ENCODE measurements at regions not wholly inside any gene's neighbourhood (a gene's known extent, or its start where the extent isn't known, plus 50 kb on each side); places are given as distances from the start of the nearest gene placed in this dataset.

GRCh38 chr2:143928184-143928583, 591.7 kb downstream of the ZEB2 start:
- Histone ChIP-seq H2AK5ac (ENCODE audit: insufficient read length, low read length) (no peak overlapping the region), H3K23ac (ENCODE audit: insufficient read length, low read depth, low read length) (no peak overlapping the region), H4K8ac (replicated peaks; ENCODE audit: insufficient read length, low read depth, low read length) (no peak overlapping the region), H3K9me3 (ENCODE audit: control insufficient read depth, low read depth, low read length) (no peaks in the 10 kb centered on the region), H2BK15ac (ENCODE audit: low read depth, low read length) (no peak overlapping the region), H4K5ac (ENCODE audit: insufficient read length, low read depth, low read length) (no peak overlapping the region), H2BK20ac (ENCODE audit: low read depth, low read length, poor library complexity, severe bottlenecking) (no peak overlapping the region), H3K14ac (ENCODE audit: insufficient read depth, low read length) (no peak overlapping the region), H3T11ph (ENCODE audit: low read length) (no peak overlapping the region), H3K4me1 (ENCODE audit: insufficient read depth, low read length) (no peaks in the 10 kb centered on the region), H3K23me2 (ENCODE audit: insufficient read length, low read depth, low read length, poor library complexity, severe bottlenecking) (no peaks in the 10 kb centered on the region), H2BK12ac (ENCODE audit: insufficient read length, low read depth, low read length) (no peak overlapping the region), H4K91ac (ENCODE audit: insufficient read length, low read depth, low read length) (no peak overlapping the region), H3K79me2 (ENCODE audit: insufficient read depth, low read length) (no peaks in the 10 kb centered on the region), H3K56ac (ENCODE audit: insufficient read length, low read depth, low read length) (no peak overlapping the region), H2AFZ (ENCODE audit: low read length) (no peak overlapping the region), H2BK5ac (ENCODE audit: insufficient read length, low read length) (no peak overlapping the region), H3K4ac (ENCODE audit: low read depth, low read length) (no peak overlapping the region), H3K27me3 (ENCODE audit: insufficient read depth, low read length) (no peaks in the 10 kb centered on the region), H3K18ac (ENCODE audit: insufficient read length, low read depth, low read length) (no peak overlapping the region), H3K9ac (ENCODE audit: extremely low read depth, insufficient read length, low read length) (no peak overlapping the region), H3K79me1 (ENCODE audit: insufficient read depth, low read depth, low read length, poor library complexity, severe bottlenecking) (no peaks in the 10 kb centered on the region), H3K4me2 (ENCODE audit: insufficient read depth, insufficient read length, low read length) (no peak overlapping the region), H4K20me1 (ENCODE audit: control insufficient read depth, insufficient read depth, insufficient read length) (no peaks in the 10 kb centered on the region), H2BK120ac (ENCODE audit: low read depth, low read length, poor library complexity, severe bottlenecking) (no peak overlapping the region), H3K27ac (ENCODE audit: insufficient read length, low read depth, low read length) (no peak overlapping the region)
- WGBS (ENCODE audit: extremely low coverage, insufficient read length, low lambda C conversion rate): 100% methylated on average over 1 of the region's 1 CpG
- H3K27ac Mint-ChIP-seq: no peak overlapping the region
- H3K36me3 Mint-ChIP-seq (ENCODE audit: insufficient read depth in 1 of 3, low read depth in 3 of 3): peaks cover 0 to 13% (median 2%) of the 10 kb centered on the region in 3 experiments; a peak in 6 of 7 replicates
- TF ChIP-seq CTCF (conservative IDR thresholded peaks at IDR 0.05): no peak
- no peak overlapping the region for H3K4me3 Mint-ChIP-seq
- H3K4me1 Mint-ChIP-seq: peaks cover 4 to 10% of the 10 kb centered on the region in 2 experiments; a peak in 3 of 4 replicates
- H3K9me3 Mint-ChIP-seq: peaks cover 3 to 6% of the 10 kb centered on the region in 2 experiments; a peak in 1 of 5 replicates
- 0 out of 2 replicates have a peak, but pooled peaks cover 2% of the 10 kb centered on the region for H3K27me3 Mint-ChIP-seq (ENCODE audit: low read depth)
- no peak for DNase-seq

All from H9 (cell line).